H1 (cell line): ENCODE measurements at regions not wholly inside any gene's neighbourhood (a gene's known extent, or its start where the extent isn't known, plus 50 kb on each side); places are given as distances from the start of the nearest gene placed in this dataset.

Experiments
- CHD7 ChIP-seq: fragments of 300-600 bp; sonication (generic); IDR thresholded peaks from 2 replicates; pipeline ENCODE4 v1.7.1; 2012; ENCODE audit warnings: low read length, moderate library complexity, mild to moderate bottlenecking, inconsistent platforms; ENCODE audit not compliant: insufficient replicate concordance
- E2F6 ChIP-seq: IDR thresholded peaks from 2 replicates; pipeline ENCODE4 v1.6.1; 2012; ENCODE audit warnings: inconsistent platforms
- KDM1A ChIP-seq: fragments of 200-600, 300-600 bp; sonication (generic); IDR thresholded peaks from 2 replicates; pipeline ENCODE4 v1.7.1; 2016; ENCODE audit warnings: mild to moderate bottlenecking, low read length, borderline replicate concordance

GRCh38 chr2:183952741-183953140, 645.6 kb upstream of the ZNF804A start (continued):
- TF ChIP-seq CHD7 (no peak), KDM1A (no peak), E2F6 (no peak)
